DMS79 (cell line): ENCODE measurements at regions not wholly inside any gene's neighbourhood (a gene's known extent, or its start where the extent isn't known, plus 50 kb on each side); places are given as distances from the start of the nearest gene placed in this dataset.
"Not testable (repeated sequence)": the region's sequence is repeated elsewhere in the genome, so short reads cannot be mapped to it uniquely, and the experiment has no call there.

ENCODE experiments used
- DNase-seq: peaks from one replicate; lab custom pipeline; 2025; lab: John Stamatoyannopoulos, UW

DNA sequence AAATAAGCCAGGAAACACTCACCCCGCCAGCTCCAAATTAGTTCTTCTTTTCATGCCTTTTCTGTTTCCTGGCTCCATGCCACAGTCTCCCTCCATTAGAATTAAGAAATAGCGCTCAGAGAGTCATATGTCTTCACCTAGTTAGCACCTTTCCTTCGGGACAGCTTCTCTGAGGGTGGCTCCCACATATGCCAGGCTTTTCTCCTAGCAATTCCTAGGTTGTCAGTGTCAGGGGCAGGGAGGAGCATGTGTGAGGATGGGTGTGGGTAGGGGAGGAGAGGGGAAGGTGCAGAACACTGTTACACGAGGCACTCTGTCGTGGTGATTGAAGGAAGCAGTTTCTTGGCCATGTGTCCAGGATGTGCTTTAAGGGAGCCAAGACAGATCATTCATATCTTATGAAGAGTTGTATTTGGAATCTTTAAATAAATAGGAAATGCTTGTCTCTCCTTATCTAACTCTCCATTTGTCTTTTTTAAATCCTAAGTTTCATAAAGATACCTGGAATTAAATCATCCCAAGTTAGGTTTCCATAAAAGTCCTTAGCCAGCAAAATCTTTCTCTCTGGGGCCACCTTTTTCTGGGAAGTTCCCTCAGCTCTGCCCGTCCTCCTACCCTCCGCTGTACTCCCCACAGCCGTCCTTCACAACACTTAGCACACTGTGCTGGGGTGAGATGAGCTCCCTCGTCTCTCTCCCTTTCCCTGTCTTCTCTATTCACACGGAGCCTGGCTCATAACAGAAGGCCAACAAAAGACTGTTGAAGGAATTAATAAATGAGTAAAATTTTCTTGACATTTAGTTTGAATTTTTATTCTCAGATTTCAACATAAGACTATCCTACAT lies 361.0 kb downstream of the CD83 start:
- DNase-seq = no peak

DNA sequence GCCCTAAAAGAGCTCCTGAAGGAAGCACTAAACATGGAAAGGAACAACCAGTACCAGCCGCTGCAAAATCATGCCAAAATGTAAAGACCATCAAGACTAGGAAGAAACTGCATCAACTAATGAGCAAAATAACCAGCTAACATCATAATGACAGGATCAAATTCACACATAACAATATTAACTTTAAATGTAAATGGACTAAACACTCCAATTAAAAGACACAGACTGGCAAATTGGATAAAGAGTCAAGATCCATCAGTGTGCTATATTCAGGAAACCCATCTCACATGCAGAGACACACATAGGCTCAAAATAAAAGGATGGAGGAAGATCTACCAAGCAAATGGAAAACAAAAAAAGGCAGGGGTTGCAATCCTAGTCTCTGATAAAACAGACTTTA lies 364.4 kb downstream of the CD83 start:
- not testable (repeated sequence) for DNase-seq

DNA sequence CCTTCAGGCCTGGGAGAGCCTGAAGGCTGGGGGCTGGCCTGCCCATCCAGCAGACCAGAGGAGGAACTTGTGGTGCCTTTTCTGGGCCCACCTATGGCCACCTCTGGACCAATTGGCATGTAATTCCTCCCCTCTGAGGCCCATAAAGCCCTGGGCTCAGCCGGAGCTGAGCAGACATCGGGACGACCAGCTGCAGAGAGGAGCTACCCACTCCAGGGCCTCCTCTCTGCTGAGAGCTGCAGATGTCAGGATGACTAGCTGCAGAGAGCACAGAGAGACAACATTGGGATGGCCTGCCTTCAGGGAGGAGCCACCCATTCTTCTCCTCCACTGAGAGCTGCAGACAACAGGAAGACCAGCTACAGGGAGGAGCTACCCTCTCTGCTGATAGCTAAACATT lies 370.1 kb downstream of the CD83 start:
- no peak for DNase-seq

DNA sequence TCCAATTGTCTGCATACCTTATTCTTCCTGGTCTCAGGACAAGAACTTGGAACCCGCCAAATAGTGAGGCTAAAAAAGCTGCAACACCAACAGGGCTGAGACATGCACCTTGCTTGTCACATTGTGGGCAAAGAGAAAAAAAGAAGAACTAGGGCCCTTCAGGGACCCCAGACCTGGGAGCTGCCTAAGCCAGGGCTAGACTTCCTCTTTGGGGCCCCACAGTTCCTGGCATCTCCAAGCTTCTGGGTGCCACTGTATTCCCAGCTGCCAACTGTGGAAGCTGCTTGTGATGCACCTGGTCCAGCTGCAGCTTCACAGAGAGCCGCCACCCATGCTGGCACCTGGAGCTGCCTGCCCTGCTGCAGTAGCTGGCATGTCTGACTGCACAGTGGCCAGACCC lies 370.6 kb downstream of the CD83 start:
- DNase-seq = no peak

DNA sequence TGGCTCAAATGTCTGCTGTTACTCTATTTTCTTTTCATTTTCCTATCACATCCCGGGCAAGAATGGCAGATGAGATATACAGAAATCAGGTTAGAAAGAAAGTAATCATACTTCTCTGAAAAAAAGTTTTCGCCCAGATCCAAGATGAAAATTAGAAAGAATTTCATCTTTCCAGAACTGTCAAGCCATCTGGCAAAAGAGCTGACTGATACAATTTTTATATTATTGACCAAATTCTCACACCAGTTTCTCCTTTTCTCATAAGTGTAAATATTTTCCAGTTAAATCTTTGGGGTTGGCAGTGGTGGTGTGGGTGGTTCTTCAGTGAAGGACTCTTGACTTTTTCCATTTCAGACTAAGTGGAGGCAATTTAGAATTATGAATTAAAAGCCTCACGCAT lies 371.9 kb downstream of the CD83 start:
- no peak for DNase-seq

DNA sequence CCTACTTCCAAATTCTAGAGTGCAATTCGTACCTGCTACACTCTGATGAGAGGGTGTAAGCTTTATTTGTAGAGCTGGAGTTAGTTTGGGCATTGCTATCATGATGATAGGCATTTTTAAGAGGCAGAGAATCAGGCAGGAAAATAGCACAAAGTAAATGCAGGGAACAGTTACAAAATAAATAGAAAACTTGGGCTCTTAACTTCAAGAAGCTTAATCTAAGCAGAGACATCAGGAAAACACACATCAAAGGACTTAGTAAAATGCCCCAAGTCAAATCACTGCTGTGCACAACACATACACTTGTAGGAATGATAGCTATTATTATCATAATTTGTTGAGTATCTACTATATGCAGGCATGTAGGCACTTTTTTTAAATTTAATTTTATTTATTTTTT lies 381.2 kb downstream of the CD83 start:
- DNase-seq = no peak

DNA sequence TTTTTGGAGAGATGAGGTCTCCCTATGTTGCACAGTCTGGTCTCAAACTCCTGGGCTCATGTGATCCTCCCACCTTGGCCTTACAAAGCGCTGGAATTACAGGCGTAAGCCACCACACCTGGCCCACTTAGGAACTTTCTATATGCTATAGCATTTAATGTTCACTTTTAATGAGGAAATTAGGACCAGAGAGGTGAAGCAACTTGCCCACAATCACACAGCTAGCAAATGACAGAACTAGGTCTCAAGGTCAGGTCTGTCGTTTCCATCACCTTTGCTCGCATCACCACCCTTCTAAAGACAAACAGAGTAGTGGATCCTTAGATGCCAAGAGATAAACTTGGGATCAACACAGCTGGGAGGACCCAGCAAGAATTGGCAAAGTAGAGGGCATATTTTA lies 381.7 kb downstream of the CD83 start:
- DNase-seq = no peak

DNA sequence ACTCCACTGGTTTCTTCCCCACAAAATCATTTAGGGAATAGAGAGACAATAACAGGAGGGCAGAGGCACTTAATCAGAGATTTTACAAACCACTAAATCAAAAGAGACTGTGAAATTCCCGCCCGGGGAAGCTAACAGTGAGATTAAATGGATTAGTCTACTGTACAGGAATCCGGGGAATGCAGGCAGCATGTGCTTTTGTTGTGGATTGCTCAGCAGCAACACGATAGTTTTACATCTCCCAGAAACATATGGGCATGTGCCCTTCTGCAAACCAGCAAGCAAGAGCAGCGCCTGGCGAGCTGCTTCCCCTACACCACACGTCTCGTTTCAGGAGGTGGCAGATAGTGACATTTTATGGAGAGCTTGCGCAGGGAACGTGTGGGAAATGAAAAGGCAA lies 382.3 kb downstream of the CD83 start:
- DNase-seq = no peak

DNA sequence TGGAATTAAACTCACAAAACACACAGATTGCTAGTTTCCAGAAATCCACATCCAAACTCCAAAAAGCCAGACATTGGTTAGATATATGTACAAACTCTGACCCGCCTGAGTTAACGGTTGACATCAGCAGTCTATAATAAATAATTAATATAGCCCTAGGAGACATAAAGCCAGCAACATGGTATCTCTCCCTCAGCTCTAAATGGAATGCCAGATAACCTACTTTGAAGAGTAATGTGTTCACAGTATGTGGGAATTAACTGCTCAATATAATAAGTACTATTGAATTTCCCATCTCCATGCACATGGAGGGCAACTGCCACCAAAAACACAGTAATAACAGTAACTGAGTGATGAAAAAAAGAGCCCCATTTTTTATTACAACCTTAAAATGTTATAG lies 383.2 kb downstream of the CD83 start:
- DNase-seq = no peak

DNA sequence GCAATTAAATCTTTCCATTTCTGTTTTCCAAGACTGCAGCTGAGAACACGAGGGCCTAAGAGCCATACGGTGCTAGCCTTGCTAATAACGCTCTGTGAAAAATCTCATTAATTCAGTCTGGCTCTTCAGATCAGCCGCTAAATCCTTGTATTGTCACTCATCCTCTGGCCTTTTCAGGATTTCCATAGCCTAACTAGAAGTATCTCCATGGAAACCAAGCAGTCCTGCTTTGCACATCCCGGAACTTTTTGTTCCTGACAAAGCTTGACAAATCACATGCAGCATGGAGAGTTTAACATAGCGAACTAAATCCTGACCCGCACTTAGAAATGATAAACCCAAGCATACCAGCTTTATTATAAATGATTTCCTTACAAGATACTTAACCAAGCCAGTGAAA lies 383.7 kb downstream of the CD83 start:
- no peak for DNase-seq

DNA sequence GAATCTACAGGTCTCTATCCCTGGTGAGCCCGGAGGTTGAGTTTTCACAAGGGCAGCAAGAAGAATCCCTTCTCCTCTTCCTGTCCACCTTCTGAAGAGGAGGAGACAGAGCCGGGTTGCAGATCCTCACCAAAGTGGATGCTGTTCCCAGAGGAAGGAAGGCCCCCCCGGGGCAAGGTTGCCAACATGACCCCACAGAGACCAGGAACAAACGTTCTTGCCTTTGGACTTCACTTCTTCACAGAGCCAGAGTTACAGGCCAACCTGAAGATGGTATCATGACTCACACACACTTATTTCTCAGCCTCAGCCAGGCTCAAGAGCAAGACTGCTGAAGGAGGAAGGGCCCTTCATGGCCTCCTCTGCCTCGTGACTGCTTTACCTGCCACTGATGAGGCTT lies 384.3 kb downstream of the CD83 start:
- DNase-seq = no peak

DNA sequence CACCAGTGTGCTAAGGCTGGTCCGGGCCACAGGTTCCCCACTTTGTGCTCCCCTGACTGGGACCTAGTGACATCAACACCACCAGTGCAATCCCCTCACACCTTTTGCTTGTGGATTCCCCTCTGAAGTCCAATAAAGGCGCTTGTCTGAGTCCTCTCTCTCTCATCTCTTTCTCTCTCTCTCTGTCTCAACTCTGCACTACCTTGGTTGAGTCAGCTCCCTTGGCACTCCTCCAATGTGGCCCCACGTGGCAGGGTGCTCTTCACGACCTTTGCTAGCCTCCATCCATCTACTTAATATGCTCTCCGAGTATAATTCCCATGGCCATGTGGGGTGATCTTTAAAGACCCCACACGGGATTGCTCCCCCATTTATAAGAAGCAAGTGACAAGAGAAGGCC lies 385.0 kb downstream of the CD83 start:
- no peak for DNase-seq

DNA sequence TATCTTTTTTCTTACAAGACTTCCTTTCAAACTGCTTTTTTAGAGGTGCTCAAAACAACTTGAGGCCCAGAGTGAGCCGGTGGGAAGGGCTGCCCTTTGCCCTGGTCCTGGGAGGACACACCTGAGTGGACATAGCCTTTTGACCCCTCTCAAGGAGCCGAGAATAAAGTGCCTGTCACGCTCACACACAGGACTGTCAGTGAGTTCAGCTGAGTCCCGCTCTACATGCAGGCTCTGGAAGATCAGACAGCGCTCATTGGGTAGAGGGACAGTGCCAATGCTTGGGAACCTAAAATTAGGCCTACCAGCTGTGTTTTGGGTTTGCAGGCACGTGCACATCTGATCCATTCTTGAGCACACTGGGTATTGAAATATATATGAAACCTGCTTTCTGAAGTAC lies 387.8 kb downstream of the CD83 start:
- DNase-seq = no peak

DNA sequence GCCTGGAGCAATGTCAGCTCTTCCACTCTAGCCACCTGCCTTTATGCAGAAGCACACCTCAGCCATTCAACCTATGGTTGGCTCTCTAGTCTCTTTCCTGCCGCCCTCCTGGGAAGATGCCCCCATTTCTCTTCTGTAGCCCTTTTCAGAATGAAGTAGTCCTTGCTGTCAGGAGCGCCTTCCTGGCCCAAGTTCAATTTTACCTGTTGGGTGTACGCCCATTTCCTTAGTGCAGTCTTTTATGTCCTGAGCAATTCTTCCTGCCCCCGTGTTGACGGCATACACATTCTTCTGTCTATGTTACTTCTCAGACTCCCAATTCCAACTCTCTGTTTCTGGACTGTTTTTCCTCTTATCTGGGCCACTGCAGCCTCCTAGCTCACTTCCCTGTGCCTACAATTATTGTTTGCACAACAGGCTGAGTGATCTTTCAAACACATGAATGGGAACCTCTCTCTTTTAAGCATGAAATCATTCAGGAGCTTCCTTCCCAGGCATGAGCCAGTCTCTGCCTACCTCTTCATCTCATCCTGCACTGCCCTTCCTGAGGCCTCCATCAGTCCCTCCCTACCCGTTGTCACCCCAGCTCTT lies 389.2 kb downstream of the CD83 start:
- DNase-seq = no peak

DNA sequence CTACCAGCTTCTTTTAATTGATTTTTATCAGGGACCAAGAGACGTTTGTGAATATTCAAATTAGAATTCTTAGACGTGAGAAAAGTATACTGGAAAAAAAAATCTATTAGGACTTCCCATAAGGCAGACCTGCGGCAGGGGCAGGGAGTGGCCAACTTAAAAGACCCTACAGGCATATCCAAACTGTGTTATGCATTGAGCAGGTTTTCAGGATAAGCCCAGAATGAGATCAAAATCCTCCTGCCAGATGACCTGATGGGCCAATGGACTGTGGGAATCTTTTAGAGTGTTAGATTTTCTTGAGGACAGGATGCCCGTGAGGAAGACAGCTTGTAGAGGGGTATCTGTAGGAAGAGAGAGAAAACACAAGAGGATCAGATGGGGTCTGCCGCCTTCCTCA lies 391.5 kb downstream of the CD83 start:
- no peak for DNase-seq

DNA sequence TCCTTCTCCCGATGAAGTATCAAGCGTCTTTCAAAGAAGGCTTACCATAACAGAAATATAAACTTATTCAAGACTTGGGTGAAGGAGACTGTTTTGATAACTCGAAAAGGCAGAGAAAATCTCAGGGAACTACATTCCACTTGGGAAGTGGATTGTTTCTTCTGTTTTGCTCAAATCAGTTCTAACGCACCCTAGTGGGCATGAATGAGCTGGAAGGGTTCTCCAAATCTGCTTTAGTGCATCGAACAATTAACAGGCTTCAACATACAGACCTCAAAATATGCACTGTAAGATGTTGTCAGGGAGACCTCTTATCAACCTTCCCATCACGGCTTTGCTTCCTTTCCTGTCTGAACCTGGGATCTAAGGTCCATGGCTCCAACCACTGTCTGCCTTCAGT lies 392.5 kb downstream of the CD83 start:
- no peak for DNase-seq

DNA sequence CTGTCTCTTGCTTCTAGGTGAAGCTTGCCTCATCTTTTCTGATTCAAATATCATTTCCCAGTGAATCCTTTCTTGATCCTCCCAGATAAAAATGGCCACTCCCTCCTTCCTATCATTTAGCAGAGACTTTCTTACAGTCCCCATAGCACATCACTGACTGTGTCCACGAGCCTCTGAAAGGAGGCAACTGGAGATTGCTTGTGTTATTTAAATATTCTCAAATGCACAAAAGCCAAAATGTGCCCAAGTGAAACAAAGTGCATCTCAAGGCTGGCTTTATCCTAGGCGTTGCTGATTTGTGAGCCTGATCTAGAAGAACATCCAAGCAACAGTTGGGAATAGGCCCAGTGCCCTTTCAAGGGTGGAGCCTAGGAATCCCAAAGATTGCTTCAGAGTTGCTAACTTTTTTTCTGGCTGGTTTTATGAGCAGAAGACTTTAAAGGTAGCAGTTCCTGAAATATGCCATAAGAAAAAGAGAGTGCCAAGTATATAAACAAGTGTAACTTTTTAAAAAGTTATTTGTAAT lies 393.6 kb downstream of the CD83 start:
- DNase-seq = no peak

DNA sequence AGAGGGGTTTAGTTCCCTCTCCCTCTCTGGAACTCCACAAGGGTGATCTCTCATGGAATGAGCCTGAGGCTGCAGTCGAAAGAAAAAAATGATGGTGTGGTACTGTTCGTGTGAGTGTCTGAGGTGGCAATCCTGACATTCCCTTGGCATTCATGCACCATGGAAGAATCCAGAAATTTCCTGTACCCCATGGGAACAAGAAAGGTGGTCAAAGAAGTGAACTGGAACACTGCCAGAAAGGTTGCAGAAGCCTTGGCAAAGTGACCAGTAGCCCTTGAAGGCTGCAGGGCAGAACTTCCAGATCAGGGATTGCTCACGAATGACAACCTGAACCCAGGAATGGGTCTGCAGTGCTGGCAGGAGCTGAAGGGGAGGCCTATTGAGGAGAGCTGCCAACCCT lies 394.7 kb downstream of the CD83 start:
- DNase-seq = no peak

DNA sequence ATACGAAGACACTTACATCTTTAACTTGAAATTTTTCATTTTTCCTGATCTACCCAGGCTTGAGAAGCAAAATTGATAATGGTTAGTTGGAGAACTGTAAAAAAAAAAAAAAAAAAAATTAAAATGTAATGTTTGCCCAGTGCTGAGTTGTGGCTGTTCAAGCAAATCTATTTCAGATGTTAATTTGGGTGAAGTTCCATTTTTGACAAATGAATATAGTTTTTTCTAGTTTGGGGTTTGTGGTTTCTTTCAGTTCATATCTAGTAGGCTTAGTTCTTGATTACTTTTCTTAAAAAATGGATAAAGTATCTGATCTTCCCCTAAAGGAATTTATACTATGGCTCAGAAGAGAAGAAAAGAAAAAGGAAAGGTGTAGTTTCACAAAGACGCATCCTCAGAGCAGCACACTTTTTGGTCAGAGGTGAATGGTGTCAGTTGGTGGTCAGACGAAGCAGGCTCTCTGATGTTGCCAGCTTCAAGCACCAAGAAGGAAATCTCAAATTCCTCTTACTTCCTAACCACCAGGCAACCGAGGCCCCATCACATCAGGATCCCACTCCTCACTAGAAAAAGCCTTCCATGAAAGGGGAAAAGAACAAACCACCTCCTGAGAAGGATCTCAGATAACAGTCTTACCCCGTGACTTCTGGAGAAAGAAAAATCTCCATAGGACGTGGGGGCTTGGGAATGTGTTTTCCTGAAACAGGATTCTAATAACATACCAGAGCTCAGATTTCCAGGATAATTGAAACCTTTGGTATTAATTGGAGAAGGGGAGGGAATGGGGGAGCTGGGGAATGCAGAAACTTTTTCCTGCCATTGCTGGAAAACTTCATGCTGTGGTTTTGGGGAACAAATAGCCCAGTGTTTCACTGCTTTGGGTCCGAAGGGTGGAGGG lies 396.2 kb downstream of the CD83 start:
- no peak for DNase-seq

DNA sequence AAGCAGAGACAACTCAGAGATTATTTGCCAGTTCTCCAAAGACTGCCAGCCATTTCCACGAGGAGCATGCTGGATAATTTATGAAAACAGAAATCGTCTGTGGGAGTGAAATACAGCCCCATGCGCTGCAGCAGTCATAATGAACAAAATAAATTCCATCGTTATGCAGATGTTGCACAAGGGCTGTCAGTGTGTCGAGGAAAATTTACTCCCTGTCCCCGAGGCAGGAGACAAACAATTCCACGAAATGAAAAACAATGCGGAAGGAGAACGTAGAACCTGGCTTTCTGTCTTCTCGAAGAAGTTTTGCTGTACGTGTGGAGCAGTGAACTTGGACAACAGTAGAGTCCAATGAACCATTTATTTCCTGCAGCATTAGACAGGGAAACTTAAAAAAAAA lies 399.4 kb downstream of the CD83 start:
- DNase-seq = no peak

DNA sequence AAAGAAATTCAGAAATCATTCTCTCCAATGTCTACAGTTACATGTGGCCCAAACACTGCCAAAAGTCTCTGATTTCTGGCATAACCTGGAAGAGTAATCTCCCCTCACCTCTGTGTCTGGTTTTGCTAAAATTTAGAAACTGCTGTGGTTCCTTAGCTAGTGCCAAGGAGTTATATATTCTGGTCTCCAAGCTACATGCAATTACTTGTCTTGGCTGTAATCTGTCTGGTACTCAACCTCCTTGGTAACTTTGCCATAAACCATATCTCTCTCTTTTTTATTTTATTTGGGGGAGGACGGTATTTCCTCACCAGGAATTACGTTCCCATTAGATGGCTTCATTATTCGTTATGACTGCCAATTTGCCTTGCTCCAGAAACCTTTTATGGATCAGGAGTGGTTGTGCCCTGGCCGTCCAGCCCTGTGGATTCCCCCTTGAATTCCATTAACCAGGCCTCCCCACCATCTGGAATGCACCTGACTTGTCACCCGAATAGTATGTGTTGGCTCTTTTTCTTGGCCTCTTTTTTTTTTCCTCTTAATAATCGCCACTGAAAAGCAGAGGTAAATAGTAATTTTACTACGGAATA lies 400.0 kb downstream of the CD83 start:
- DNase-seq = no peak

DNA sequence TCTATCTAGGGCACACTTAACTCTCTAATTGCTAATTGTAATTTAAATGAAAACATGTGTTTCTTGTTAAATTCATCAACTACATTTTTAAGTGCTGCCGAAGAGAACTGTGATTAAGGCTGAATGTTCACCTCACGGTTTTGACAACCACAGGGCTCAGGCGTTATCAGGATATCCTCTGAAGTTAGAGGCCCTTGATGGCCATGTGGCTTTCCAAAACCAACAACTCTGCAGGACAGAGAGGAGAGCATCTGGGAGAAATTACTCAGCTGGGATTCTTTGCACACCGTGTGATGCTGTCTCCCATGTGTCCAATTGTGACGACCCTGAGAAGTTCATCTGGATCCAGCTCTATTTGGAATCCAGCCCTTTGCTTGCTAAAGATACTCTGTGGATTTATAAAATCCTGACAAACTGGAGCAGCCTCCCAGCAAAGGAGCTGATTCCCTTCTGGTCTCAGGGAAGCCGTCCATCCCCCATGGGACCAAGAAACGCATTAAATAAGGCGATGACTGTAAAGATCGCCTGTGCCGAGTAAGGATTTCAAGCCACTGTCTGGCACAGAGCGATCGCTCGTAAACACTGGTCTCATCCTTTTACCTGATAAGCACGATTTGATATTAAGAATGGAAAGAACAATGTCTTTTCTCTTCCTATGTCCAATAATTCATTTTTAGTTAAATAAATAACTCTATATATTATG lies 401.1 kb downstream of the CD83 start:
- DNase-seq = no peak
